RCC 7860 (cell line): ENCODE measurements at regions not wholly inside any gene's neighbourhood (a gene's known extent, or its start where the extent isn't known, plus 50 kb on each side); places are given as distances from the start of the nearest gene placed in this dataset.
"Not testable (repeated sequence)": the region's sequence is repeated elsewhere in the genome, so short reads cannot be mapped to it uniquely, and the experiment has no call there.

Source experiments
- DNase-seq: peaks from one replicate; pipeline ENCODE4 v3.0.0-alpha.2; 2015; ENCODE audit warnings: low spot score
- FAIRE-seq: peaks from 2 replicates; lab custom pipeline; 2012; peaks lifted over from hg19 to GRCh38; lab: Jason Lieb, UNC

- DNase-seq = peak; percentile 91
- peak; percentile 97 for FAIRE-seq
Observed at GRCh38 chrX:111041018-111041462, 55.0 kb upstream of the PAK3 start.

- DNase-seq = peak; percentile 73
- no peak for FAIRE-seq
Observed at GRCh38 chrX:111040377-111041017, 55.5 kb upstream of the PAK3 start.

- no peak for FAIRE-seq
- DNase-seq = peak; percentile 4
Observed at GRCh38 chrX:111039606-111040005, 56.4 kb upstream of the PAK3 start.

- no peak for DNase-seq
- no peak for FAIRE-seq
Observed at GRCh38 chrX:111035991-111036390, 60.0 kb upstream of the PAK3 start.

- no peak for FAIRE-seq
- no peak for DNase-seq
Observed at GRCh38 chrX:111035256-111035655, 60.7 kb upstream of the PAK3 start.

- not testable (repeated sequence) for DNase-seq, FAIRE-seq
Observed at GRCh38 chrX:111022998-111023397, 73.0 kb upstream of the PAK3 start.

- FAIRE-seq (no peak), DNase-seq (no peak)
Observed at GRCh38 chrX:111020283-111020682, 75.7 kb upstream of the PAK3 start.

GRCh38 chrX:111013778-111014455, 82.1 kb upstream of the PAK3 start:
- FAIRE-seq (no peak), DNase-seq (no peak)

- no peak for DNase-seq
- no peak for FAIRE-seq
Observed at GRCh38 chrX:111010111-111010510, 85.9 kb upstream of the PAK3 start.

- FAIRE-seq (no peak), DNase-seq (no peak)
Observed at GRCh38 chrX:111009256-111009655, 86.7 kb upstream of the PAK3 start.

- FAIRE-seq = no peak
- DNase-seq = no peak
Observed at GRCh38 chrX:111008126-111008525, 87.9 kb upstream of the PAK3 start.

- no peak for DNase-seq
- FAIRE-seq = no peak
Observed at GRCh38 chrX:111007238-111007637, 88.8 kb upstream of the PAK3 start.

- DNase-seq (no peak), FAIRE-seq (no peak)
Observed at GRCh38 chrX:111006116-111006515, 89.9 kb upstream of the PAK3 start.

- no peak for FAIRE-seq
- DNase-seq = no peak
Observed at GRCh38 chrX:111005166-111005565, 90.8 kb upstream of the PAK3 start.

GRCh38 chrX:111003118-111003517, 92.9 kb upstream of the PAK3 start:
- DNase-seq (no peak), FAIRE-seq (no peak)

GRCh38 chrX:110992611-110993010, 103.4 kb upstream of the PAK3 start:
- DNase-seq (no peak), FAIRE-seq (no peak)

GRCh38 chrX:110989869-110990268, 106.1 kb upstream of the PAK3 start:
- FAIRE-seq (no peak), DNase-seq (no peak)

- DNase-seq = no peak
- no peak for FAIRE-seq
Observed at GRCh38 chrX:110989447-110989846, 106.5 kb upstream of the PAK3 start.

GRCh38 chrX:110987292-110987691, 108.7 kb upstream of the PAK3 start:
- DNase-seq = no peak
- no peak for FAIRE-seq

GRCh38 chrX:110985470-110985869, 110.5 kb upstream of the PAK3 start:
- no peak for DNase-seq
- FAIRE-seq = no peak

- DNase-seq (no peak), FAIRE-seq (no peak)
Observed at GRCh38 chrX:110983024-110983423, 113.0 kb upstream of the PAK3 start.

- FAIRE-seq = no peak
- no peak for DNase-seq
Observed at GRCh38 chrX:110966839-110967238, 129.2 kb upstream of the PAK3 start.

- no peak for FAIRE-seq
Observed at GRCh38 chrX:110966091-110966454, 129.9 kb upstream of the PAK3 start.

More at GRCh38 chrX:110966091-110966454, 129.9 kb upstream of the PAK3 start:
- no peak for DNase-seq
